Fibroblast of villous mesenchyme (primary cell): ENCODE measurements at regions not wholly inside any gene's neighbourhood (a gene's known extent, or its start where the extent isn't known, plus 50 kb on each side); places are given as distances from the start of the nearest gene placed in this dataset.

ENCODE experiments used
- DNase-seq: peaks from one replicate; pipeline ENCODE4 v3.0.0-alpha.2; 2010; ENCODE audit warnings: low read depth
- H3K4me3 ChIP-seq: 2 replicates; pipeline ENCODE4 v1.5.1; 2011; ENCODE audit warnings: low read depth, mild to moderate bottlenecking, low read length
- CTCF ChIP-seq: IDR thresholded peaks from 2 replicates; pipeline ENCODE4 v1.5.1; 2012; ENCODE audit warnings: low read depth, mild to moderate bottlenecking, low read length; ENCODE audit not compliant: insufficient read depth

- no peak for DNase-seq
- TF ChIP-seq CTCF: no peak
Observed at GRCh38 chr2:215521031-215521430, 85.2 kb upstream of the FN1 start.

GRCh38 chr2:215517391-215517790, 81.5 kb upstream of the FN1 start:
- TF ChIP-seq CTCF: no peak
- no peak overlapping the region for H3K4me3 ChIP-seq
- DNase-seq: no peak

More at GRCh38 chr2:215521031-215521430, 85.2 kb upstream of the FN1 start:
- no peak overlapping the region for H3K4me3 ChIP-seq

- TF ChIP-seq CTCF: no peak
- no peak overlapping the region for H3K4me3 ChIP-seq
- no peak for DNase-seq
Observed at GRCh38 chr2:215514516-215514915, 78.6 kb upstream of the FN1 start.

GRCh38 chr2:215511454-215512346, 75.8 kb upstream of the FN1 start:
- no peak for TF ChIP-seq CTCF
- no peak for DNase-seq
- H3K4me3 ChIP-seq: no peak overlapping the region

- no peak for DNase-seq
- H3K4me3 ChIP-seq: no peak overlapping the region
- no peak for TF ChIP-seq CTCF
Observed at GRCh38 chr2:215507836-215508235, 72.0 kb upstream of the FN1 start.

- TF ChIP-seq CTCF: no peak
- DNase-seq: no peak
- no peak overlapping the region for H3K4me3 ChIP-seq
Observed at GRCh38 chr2:215507136-215507535, 71.3 kb upstream of the FN1 start.
